ENCODE measurements at regions not wholly inside any gene's neighbourhood (a gene's known extent, or its start where the extent isn't known, plus 50 kb on each side); places are given as distances from the start of the nearest gene placed in this dataset.
"Not testable (repeated sequence)": the region's sequence is repeated elsewhere in the genome, so short reads cannot be mapped to it uniquely, and the experiment has no call there.

DNA sequence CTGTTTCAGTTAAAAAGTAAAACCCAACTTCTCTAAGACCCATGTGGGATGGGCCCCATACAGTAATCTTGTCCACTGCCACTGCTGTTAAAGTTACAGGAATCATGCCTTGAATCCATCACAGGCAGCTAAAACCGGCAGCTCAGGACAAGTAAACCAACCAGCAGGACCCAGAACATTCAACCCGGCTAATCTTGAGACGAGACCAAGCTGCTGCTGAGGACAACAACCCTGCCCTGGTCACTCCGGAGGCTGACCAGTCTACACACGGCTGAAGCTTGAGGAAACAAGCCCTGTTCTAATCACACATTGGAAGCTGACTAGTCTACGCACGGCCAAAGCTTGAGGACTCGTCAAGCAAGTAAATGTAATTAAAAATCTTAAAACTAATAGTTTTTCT, 105.2 kb upstream of the ZNF492 start:
- H3K27me3 Mint-ChIP-seq (ENCODE audit: insufficient read depth, unreplicated experiment) = no peaks in the 10 kb centered on the region
- H3K9me3 Mint-ChIP-seq (ENCODE audit: unreplicated experiment) = peaks cover 21% of the 10 kb centered on the region
- CTCF ChIA-PET = no interaction called here
- H3K4me1 Mint-ChIP-seq (ENCODE audit: insufficient read depth, unreplicated experiment) = no peaks in the 10 kb centered on the region
- no peak for DNase-seq (ENCODE audit: unreplicated experiment)
- TF ChIP-seq, protein P1, sequence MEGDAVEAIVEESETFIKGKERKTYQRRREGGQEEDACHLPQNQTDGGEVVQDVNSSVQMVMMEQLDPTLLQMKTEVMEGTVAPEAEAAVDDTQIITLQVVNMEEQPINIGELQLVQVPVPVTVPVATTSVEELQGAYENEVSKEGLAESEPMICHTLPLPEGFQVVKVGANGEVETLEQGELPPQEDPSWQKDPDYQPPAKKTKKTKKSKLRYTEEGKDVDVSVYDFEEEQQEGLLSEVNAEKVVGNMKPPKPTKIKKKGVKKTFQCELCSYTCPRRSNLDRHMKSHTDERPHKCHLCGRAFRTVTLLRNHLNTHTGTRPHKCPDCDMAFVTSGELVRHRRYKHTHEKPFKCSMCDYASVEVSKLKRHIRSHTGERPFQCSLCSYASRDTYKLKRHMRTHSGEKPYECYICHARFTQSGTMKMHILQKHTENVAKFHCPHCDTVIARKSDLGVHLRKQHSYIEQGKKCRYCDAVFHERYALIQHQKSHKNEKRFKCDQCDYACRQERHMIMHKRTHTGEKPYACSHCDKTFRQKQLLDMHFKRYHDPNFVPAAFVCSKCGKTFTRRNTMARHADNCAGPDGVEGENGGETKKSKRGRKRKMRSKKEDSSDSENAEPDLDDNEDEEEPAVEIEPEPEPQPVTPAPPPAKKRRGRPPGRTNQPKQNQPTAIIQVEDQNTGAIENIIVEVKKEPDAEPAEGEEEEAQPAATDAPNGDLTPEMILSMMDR (IDR thresholded peaks at IDR 0.05; ENCODE audit: unreplicated experiment) = no peak
- POLR2A ChIA-PET = no interaction called here
- no peaks in the 10 kb centered on the region for H3K36me3 Mint-ChIP-seq (ENCODE audit: insufficient read depth, unreplicated experiment)
- no peak overlapping the region for H3K27ac Mint-ChIP-seq (ENCODE audit: low read depth, unreplicated experiment)
- H3K4me3 Mint-ChIP-seq (ENCODE audit: unreplicated experiment) = no peak overlapping the region
- intact Hi-C loops (cut with micrococcal nuclease) = no loop called here
- BruUV-seq (replicated peaks) = no TSS peak

DNA sequence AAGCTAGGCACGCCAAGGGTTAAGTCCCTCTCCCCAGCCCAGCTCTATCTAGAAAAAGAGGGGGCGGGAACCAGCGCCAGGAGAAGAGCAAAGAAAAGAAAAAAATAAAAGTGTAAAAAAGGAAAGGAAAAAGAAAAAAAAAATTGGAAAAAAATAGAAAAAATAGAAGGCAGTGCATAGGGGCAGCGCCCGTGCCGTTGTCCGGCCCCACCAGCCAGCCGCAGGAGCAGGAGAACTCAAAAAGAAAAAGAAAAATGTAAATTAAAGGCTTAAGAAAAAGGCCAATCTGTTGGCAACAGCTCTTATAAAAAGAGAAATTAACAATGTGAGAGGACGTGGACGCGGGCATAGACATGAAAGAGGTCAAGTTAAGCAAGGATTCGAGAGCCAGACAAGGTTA, 105.4 kb upstream of the ZNF98 start:
- CTCF ChIA-PET = no interaction called here
- peaks cover 16% of the 10 kb centered on the region for H3K9me3 Mint-ChIP-seq (ENCODE audit: unreplicated experiment)
- no TSS peak for BruUV-seq (replicated peaks)
- H3K27me3 Mint-ChIP-seq (ENCODE audit: insufficient read depth, unreplicated experiment) = no peaks in the 10 kb centered on the region
- TF ChIP-seq, protein P1 (IDR thresholded peaks at IDR 0.05; ENCODE audit: unreplicated experiment) = no peak
- no peak for DNase-seq (ENCODE audit: unreplicated experiment)
- no peaks in the 10 kb centered on the region for H3K36me3 Mint-ChIP-seq (ENCODE audit: insufficient read depth, unreplicated experiment)
- no peak overlapping the region for H3K27ac Mint-ChIP-seq (ENCODE audit: low read depth, unreplicated experiment)
- POLR2A ChIA-PET = no interaction called here
- H3K4me3 Mint-ChIP-seq (ENCODE audit: unreplicated experiment) = no peak overlapping the region
- no peaks in the 10 kb centered on the region for H3K4me1 Mint-ChIP-seq (ENCODE audit: insufficient read depth, unreplicated experiment)
- intact Hi-C loops (cut with micrococcal nuclease) = no loop called here

DNA sequence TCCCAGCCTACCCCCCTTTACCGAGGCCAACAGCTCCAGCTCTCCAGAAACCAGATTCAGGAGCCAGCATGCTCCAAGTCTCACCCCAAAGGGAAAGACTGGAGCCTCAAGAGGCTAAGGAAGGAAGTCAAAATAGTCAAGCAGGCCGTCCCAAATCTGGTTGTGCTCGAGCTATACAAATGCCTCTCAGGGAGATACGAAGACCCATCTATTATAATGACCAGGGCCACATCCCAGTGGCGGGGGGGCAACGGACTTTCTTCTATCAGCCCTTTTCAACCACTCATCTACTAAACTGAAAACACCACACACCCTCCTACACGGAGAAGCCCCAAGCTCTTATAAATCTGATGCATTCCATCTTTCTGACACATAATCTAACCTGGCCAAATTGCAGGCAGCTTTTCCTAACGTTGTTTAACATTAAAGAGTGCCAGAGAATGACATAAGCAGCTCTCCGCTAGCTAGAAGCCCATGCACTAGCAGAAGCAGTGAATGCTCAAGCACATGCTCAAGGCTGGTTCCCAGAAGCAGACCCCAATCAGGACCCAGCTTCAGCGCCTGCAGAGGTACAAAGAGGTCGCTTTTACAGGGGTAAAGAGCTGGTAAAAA, 104.6 kb upstream of the ZNF98 start:
- peaks cover 16% of the 10 kb centered on the region for H3K9me3 Mint-ChIP-seq (ENCODE audit: unreplicated experiment)
- no TSS peak for BruUV-seq (replicated peaks)
- H3K4me1 Mint-ChIP-seq (ENCODE audit: insufficient read depth, unreplicated experiment) = no peaks in the 10 kb centered on the region
- ChIA-PET POLR2A (no interaction called here), CTCF (interaction anchor here (0.6 kb wide), 2 partner anchors 853 to 1443 kb away, joined by 3 to 4 read pairs; no protein-coding TSS in a partner anchor)
- TF ChIP-seq, protein P1 (IDR thresholded peaks at IDR 0.05; ENCODE audit: unreplicated experiment) = no peak
- intact Hi-C loops (cut with micrococcal nuclease) = no loop called here
- no peak overlapping the region for H3K27ac Mint-ChIP-seq (ENCODE audit: low read depth, unreplicated experiment)
- no peaks in the 10 kb centered on the region for H3K27me3 Mint-ChIP-seq (ENCODE audit: insufficient read depth, unreplicated experiment)
- no peaks in the 10 kb centered on the region for H3K36me3 Mint-ChIP-seq (ENCODE audit: insufficient read depth, unreplicated experiment)
- DNase-seq (ENCODE audit: unreplicated experiment) = no peak
- H3K4me3 Mint-ChIP-seq (ENCODE audit: unreplicated experiment) = no peak overlapping the region

DNA sequence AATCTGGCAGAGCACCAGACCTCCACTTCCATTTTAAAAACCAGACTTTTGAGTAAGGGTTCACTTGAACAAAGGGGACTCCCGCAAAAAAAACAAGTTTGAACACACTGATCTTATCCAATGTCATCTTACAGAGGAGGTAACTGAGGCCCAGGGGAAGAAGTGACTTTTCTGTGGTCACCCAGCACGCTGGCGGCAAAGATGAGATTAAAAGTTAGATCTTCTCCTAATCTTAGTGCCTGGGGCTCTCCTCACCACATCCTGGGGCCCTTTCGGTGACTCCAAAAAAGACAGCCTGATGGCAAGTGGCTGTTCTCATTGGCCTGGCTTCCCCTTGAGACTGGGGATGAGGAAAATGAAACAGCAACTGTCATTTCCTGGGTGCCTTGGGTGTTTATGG, 101.8 kb upstream of the ZNF98 start:
- Mint-ChIP-seq H3K36me3 (ENCODE audit: insufficient read depth, unreplicated experiment) (no peaks in the 10 kb centered on the region), H3K4me3 (ENCODE audit: unreplicated experiment) (no peak overlapping the region), H3K4me1 (ENCODE audit: insufficient read depth, unreplicated experiment) (no peaks in the 10 kb centered on the region), H3K27me3 (ENCODE audit: insufficient read depth, unreplicated experiment) (no peaks in the 10 kb centered on the region), H3K27ac (ENCODE audit: low read depth, unreplicated experiment) (no peak overlapping the region), H3K9me3 (ENCODE audit: unreplicated experiment) (peaks cover 32% of the 10 kb centered on the region)
- intact Hi-C loops (cut with micrococcal nuclease) = no loop called here
- DNase-seq (ENCODE audit: unreplicated experiment) = no peak
- ChIA-PET CTCF (no interaction called here), POLR2A (no interaction called here)
- TF ChIP-seq, protein P1 (IDR thresholded peaks at IDR 0.05; ENCODE audit: unreplicated experiment) = no peak
- BruUV-seq (replicated peaks) = no TSS peak

DNA sequence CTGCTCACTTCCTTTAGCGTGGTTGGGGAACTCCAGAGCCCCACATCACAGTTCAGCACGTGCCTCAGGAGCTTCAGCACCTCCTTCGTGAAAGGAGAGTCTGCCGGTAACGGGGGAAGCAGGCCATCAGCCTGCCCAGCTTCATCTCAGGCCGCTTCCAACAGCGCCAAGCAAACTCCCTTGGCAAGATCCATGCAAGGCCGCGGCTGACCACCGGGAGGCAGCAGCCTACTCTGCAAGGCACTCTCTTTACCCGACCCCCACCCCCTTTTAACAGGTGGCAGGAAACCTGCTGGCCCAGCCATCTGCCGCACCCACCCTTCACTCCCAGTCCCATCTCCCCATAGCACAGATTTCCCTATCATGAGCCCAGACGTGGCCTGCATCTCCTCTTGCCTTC, 97.4 kb upstream of the ZNF98 start:
- BruUV-seq (replicated peaks); H3K27ac Mint-ChIP-seq (ENCODE audit: low read depth, unreplicated experiment); H3K27me3 Mint-ChIP-seq (ENCODE audit: insufficient read depth, unreplicated experiment); POLR2A ChIA-PET; H3K36me3 Mint-ChIP-seq (ENCODE audit: insufficient read depth, unreplicated experiment); CTCF ChIA-PET; H3K4me1 Mint-ChIP-seq (ENCODE audit: insufficient read depth, unreplicated experiment); intact Hi-C loops (cut with micrococcal nuclease); DNase-seq (ENCODE audit: unreplicated experiment); H3K4me3 Mint-ChIP-seq (ENCODE audit: unreplicated experiment): not testable (repeated sequence)
- H3K9me3 Mint-ChIP-seq (ENCODE audit: unreplicated experiment) = peaks cover 31% of the 10 kb centered on the region
